GM10266 (cell line): ENCODE measurements at regions not wholly inside any gene's neighbourhood (a gene's known extent, or its start where the extent isn't known, plus 50 kb on each side); places are given as distances from the start of the nearest gene placed in this dataset.

Experiments used
- DNase-seq: peaks from one replicate; pipeline ENCODE4 v3.0.0; 2012; ENCODE audit errors: extremely low spot score
- CTCF ChIP-seq: IDR thresholded peaks from 2 replicates; pipeline ENCODE4 v1.5.1; 2012; ENCODE audit warnings: mild to moderate bottlenecking, low read depth; ENCODE audit not compliant: control insufficient read depth, insufficient read depth; ENCODE audit errors: missing control alignments

DNA sequence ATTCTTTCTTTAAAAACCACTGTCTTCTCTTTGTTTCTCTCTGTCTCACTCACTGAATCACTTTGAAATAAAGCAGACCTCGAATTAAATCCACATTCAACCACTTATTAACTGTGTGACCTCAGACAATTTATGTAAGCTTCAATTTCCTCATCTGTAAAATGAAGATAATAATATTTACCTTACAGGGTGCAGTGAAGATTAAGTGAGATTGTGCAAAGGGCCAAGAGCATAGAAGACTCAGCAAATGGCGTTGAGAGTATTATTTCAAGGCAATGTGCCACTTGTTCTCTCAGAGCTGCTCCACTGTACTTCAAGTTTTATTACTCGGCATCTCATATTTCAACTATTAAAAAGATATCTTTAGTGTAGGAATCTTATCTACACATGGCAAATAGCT lies 454.2 kb upstream of the HNRNPA3 start:
- no peak for DNase-seq
- TF ChIP-seq CTCF = no peak

DNA sequence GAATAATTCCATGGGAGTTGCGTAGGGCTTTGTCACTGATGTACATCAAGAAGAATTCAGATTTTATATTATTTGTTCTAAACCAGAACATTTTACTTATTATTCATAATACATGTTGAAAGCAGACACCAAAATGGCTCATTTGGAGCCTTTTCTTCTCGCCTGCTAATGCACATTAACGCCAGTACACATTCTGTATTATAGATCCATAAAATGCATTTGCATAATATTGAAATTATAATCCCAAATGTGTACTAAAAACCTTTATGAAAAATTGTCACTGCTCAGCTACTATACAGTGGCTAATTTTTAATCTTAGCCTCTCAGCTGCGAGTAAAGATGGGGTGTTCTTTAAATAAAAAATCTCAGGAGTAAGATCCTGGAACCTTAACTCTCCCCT lies 452.2 kb upstream of the HNRNPA3 start:
- no peak for TF ChIP-seq CTCF
- DNase-seq = no peak

DNA sequence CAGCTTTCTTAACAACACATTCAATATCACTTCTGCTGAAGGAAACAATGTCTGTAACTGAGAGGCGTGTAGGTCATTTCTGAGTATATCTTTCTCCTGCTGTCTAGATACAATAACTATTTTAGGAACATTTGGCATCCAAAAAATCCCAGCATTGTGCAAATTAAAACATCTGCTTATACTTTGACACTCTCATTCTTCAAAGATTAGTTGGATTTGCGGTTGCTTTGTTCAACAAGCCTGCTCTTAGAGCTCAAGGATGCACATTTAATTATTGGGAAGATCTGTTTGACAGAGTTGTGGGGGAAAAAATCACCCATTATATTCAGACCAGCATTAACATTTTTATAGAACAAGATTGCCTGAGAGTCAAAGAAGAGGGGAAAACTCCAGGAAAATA lies 449.5 kb upstream of the HNRNPA3 start:
- DNase-seq = no peak
- TF ChIP-seq CTCF = no peak

DNA sequence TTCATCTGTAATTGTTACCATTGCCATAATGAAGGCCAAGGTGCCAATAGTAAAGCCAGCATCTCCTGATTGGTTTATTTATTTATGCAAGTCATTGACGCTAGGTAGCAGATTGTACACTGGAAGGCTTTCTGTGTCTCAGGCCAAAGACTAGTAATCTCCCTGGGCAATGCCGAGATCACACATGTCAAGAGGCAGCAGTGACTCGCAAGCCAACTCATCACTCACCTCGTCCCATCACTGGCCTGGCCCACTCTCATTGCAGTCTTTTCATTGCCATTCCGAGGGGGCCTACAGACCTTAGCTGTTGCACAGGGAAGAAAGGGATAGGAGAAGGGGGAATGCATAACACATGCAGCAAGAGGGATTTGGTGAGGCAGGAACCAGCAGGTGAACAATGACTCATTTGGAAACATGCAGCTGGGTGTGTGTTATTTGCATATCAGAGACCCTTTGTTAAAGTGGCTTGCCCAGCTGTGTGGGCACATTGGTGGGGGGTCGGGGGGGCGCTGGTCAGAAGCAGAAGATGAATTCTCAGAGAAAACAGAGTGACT lies 448.7 kb upstream of the HNRNPA3 start:
- TF ChIP-seq CTCF = no peak
- DNase-seq = no peak

GRCh38 chr2:176764921-176765320 lies 447.7 kb upstream of the HNRNPA3 start:
- TF ChIP-seq CTCF = no peak
- DNase-seq = no peak

DNA sequence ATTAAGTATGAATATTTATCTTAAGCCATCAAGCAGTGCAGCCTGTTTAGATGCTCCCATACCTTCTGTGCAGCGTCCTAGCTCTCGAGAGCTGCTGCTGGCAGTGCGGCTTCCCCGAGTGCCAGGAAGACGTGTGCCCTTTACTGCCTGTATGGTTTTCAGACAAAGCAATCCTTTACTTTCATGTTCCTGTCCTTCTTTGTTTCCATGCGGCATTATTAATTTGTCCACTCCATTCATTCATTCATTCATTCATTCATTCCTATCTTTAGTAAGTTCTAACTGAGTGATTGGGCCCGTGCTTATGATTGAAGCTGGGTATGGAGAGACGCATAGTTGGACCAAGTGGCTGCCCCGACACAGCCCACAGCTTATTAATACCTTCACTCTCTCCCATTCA lies 446.6 kb upstream of the HNRNPA3 start:
- TF ChIP-seq CTCF = no peak
- DNase-seq = no peak

- TF ChIP-seq CTCF = no peak
- DNase-seq = no peak
These were observed 444.4 kb upstream of the HNRNPA3 start for GRCh38 chr2:176768185-176768584.

DNA sequence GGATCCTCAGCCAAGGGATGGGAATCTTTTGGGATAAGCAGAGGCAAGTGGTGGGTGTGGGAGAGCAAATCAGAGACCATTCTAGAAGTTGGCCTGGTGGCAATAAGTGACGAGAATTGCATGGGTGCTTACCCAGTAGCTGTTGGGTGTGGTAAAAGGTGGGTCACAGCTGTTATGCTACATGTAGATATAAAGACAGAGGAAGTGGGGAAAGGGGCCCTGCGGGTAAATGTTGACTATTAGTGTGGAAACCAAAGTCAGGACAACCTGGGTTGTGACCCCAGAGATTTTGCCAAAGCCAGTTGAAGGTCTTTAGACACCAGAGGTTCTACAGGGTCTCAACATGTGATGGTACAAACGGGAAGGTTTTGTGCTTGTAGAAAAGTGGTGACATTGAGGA lies 443.6 kb upstream of the HNRNPA3 start:
- DNase-seq = no peak
- no peak for TF ChIP-seq CTCF
